Activated naive CD8-positive, alpha-beta T cell treated with anti-CD3 and anti-CD28 coated beads, Interleukin-2, amount 10 ng/mL, durations not matched to agents 7 days and 5 days (primary cell): ENCODE measurements at regions not wholly inside any gene's neighbourhood (a gene's known extent, or its start where the extent isn't known, plus 50 kb on each side); places are given as distances from the start of the nearest gene placed in this dataset.

Source experiments
- ATAC-seq: fragments of 150-1000 bp; cut with Tn5 transposase; one replicate; pipeline ENCODE4 v1.10.0; 2021; ENCODE audit warnings: low read depth, moderate library complexity
- POLR2A ChIA-PET: fragments of 350-600 bp; sonication (Branson Sonifier 250); formaldehyde crosslinking; loops from one replicate; lab custom pipeline; 2021; ENCODE audit warnings: antibody characterized with exemption; lab: Charles Lee
- DNase-seq: peaks from one replicate; pipeline ENCODE4 v3.0.0; 2021
- H3K27ac Mint-ChIP-seq: one replicate; pipeline ENCODE4 v1.8.0; 2022; ENCODE audit warnings: mild to moderate bottlenecking, mixed read lengths
- H3K27me3 Mint-ChIP-seq: one replicate; pipeline ENCODE4 v1.8.0; 2022; ENCODE audit warnings: mild to moderate bottlenecking, moderate library complexity, mixed read lengths
- H3K36me3 Mint-ChIP-seq: one replicate; pipeline ENCODE4 v1.8.0; 2021; ENCODE audit warnings: mild to moderate bottlenecking, mixed read lengths
- H3K4me1 Mint-ChIP-seq: one replicate; pipeline ENCODE4 v1.8.0; 2021; ENCODE audit warnings: mixed read lengths
- H3K4me3 Mint-ChIP-seq: one replicate; pipeline ENCODE4 v1.8.0; 2022; ENCODE audit warnings: mild to moderate bottlenecking, moderate library complexity, mixed read lengths
- H3K9me3 Mint-ChIP-seq: one replicate; pipeline ENCODE4 v1.8.0; 2021; ENCODE audit warnings: mixed read lengths

DNA sequence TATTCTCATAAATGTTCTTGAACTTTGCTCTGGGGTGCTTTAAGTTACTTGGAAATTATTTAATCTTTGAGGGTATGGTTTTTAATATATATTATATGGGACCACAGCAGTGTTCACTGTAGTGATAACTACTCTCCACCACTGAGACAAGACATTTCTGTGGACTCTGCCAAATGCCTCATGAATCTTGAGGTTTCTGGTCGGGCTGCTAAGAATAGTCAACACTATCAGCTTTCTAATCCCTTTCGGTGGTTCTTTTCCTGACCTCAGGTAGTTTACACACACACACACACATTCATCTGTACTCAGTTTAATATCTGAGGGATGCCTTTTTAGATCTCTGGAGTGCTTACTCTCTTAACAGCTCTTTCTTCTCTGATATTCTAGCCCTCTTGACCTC, 500.7 kb downstream of the MAFB start:
- ATAC-seq (no peak), DNase-seq (no peak)
- Mint-ChIP-seq H3K27ac (no peak overlapping the region), H3K36me3 (no peaks in the 10 kb centered on the region), H3K4me1 (no peaks in the 10 kb centered on the region), H3K4me3 (no peak overlapping the region), H3K9me3 (no peaks in the 10 kb centered on the region), H3K27me3 (no peaks in the 10 kb centered on the region)
- POLR2A ChIA-PET, result no interaction called here

DNA sequence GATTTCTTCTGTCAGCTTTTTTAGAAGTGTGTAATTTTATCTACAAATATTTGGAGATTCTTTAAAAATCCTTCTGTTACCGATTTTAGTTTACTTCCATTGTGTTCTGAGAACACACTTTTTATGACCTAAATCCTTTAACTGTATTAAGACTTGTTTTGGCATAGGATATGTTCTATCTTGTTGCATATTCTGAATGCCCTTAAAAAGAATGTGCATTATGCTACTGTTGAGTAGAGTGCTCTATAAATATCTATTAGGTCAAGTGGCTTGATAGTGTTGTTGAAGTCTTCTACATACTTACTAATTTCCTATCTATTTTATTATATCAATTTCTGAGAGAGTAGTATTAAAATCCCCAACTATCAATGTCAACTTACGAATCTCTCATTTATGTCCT, 502.2 kb downstream of the MAFB start:
- Mint-ChIP-seq H3K9me3 (no peaks in the 10 kb centered on the region), H3K4me1 (no peaks in the 10 kb centered on the region), H3K27ac (no peak overlapping the region), H3K36me3 (no peaks in the 10 kb centered on the region), H3K4me3 (no peak overlapping the region), H3K27me3 (no peaks in the 10 kb centered on the region)
- DNase-seq (no peak), ATAC-seq (no peak)
- POLR2A ChIA-PET, result no interaction called here

DNA sequence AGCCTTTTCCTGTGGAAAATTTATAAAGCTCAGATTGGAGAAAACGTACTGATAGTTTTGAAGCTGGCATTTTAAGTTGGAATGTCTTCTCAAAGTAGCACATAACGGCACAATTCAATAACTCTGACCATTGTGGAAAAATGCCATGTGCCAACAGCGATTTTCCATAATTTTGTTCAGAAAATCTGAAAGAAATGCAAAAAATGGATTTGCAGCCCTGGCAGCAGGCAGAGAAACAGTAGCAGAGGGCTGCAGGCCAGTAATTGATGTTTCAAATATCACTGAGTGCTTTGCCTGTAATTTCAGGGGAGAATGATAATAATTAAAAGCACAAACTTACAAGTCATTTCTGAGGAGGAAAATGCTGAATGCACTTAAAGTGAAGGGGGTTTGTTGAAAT, 507.4 kb downstream of the MAFB start:
- ATAC-seq (no peak), DNase-seq (no peak)
- no peaks in the 10 kb centered on the region for H3K9me3 Mint-ChIP-seq
- POLR2A ChIA-PET, result no interaction called here
- no peaks in the 10 kb centered on the region for H3K36me3 Mint-ChIP-seq
- H3K27ac Mint-ChIP-seq, result no peak overlapping the region
- no peak overlapping the region for H3K4me3 Mint-ChIP-seq
- no peaks in the 10 kb centered on the region for H3K27me3 Mint-ChIP-seq
- no peaks in the 10 kb centered on the region for H3K4me1 Mint-ChIP-seq

DNA sequence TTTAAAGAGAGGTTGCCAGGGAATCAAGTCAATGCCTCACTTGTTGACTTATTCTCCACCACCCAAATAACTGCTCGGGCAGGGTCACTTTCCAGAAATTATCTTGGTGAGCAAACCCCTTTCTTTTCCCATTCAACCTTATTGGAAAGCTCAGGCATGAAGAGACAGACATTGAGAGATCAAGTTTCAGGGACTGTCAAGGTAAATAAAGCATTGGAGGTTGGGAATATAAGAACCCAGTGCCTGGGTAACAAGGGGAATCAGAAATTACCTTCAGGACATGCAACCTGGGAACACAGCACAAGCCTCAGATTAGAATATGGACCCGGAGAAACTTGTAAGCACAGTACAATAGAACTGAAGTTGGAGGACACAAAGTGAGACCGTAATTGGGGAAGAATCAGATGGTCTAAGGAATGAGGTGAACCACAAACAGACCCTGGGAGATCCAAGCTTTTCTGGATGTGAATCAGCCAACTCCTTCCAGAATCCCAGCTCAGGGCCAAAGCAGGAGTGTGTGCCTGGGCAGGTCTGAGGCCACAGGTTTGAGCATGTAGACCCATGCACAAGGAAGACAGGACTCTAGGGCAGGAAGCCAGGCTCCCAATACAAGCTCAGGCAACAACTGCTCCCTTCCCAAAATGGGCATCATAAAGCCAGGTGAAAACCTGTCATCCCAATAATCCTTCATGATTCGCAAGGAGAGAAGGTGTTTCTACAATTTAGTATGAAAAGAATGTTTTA, 512.8 kb downstream of the MAFB start:
- ATAC-seq (no peak), DNase-seq (no peak)
- Mint-ChIP-seq H3K9me3 (no peaks in the 10 kb centered on the region), H3K4me1 (no peaks in the 10 kb centered on the region), H3K27me3 (no peaks in the 10 kb centered on the region), H3K4me3 (no peak overlapping the region), H3K27ac (no peak overlapping the region), H3K36me3 (no peaks in the 10 kb centered on the region)
- POLR2A ChIA-PET, result no interaction called here

DNA sequence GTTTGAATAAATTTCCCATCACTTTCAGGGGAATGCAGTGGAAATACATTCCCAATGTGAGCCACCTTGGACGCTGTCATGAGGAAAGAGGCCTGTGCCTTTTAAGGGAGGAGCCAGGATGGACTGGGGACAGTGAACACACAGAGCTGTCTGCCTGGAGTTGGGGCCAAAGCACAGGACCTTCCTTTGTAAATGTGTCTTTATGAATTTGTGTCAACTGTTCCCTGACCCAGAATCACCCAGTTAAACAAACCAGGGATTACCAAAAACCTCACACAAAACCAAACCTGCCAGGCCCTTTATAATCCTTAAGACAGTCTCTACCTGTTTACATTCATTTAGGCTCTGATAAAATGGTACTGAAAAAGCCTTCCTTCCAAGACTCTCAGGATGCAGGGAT, 513.7 kb downstream of the MAFB start:
- DNase-seq, result no peak
- Mint-ChIP-seq H3K27ac (no peak overlapping the region), H3K4me1 (no peaks in the 10 kb centered on the region), H3K9me3 (no peaks in the 10 kb centered on the region), H3K36me3 (no peaks in the 10 kb centered on the region), H3K4me3 (no peak overlapping the region), H3K27me3 (no peaks in the 10 kb centered on the region)
- ATAC-seq, result no peak
- POLR2A ChIA-PET, result no interaction called here

DNA sequence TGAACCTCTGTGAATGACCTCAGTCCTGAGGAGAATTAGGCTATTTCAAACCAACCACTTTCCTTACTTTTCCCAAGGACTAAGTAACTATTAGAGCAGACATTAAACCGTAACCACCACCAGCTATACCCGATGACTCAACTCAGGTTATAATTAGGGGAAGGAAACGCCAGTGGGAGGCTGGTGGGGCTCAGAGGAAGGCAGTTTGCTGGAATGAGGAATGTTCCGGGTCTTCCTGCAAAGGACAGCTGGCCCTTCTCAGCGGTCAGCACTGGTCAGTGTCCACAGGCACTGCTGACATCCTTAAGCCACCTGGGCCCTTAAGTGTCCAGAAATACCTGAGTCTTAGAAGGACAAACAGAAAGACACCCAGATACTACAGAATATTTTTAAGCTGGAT, 515.2 kb downstream of the MAFB start:
- H3K27ac Mint-ChIP-seq, result no peak overlapping the region
- POLR2A ChIA-PET, result no interaction called here
- no peaks in the 10 kb centered on the region for H3K9me3 Mint-ChIP-seq
- H3K36me3 Mint-ChIP-seq, result no peaks in the 10 kb centered on the region
- no peaks in the 10 kb centered on the region for H3K4me1 Mint-ChIP-seq
- DNase-seq (no peak), ATAC-seq (no peak)
- H3K4me3 Mint-ChIP-seq, result no peak overlapping the region
- no peaks in the 10 kb centered on the region for H3K27me3 Mint-ChIP-seq

DNA sequence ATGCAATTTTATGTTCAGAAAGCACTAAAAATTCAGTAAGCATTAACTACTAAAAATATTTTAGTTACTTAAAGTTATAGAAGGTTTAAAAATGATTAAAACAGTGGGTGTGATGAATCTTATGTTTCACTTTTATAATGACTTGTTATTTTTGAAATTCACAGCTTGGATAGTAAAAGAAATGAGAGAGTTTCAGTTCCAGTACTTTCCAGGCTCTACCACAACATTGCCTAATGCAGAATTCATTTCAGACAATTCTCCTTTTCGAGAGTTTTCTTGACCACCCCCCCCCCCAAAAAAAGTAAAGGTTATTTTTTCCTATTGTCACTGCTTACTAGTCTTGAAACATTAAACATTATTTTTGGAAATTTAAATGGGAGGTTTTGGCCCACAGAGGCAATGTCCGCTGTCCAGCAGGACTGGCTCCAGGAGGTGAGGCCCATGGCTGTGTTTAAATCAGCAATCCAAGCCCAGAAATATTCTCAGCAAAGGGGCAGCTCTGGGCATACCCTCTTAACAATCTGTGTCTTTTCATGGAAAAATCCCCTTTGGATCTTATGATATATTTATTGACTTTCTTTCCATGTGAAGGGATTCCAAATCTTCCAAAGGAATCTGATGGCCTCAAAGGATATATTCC, 519.9 kb downstream of the MAFB start:
- Mint-ChIP-seq H3K36me3 (no peaks in the 10 kb centered on the region), H3K9me3 (no peaks in the 10 kb centered on the region), H3K4me1 (no peaks in the 10 kb centered on the region), H3K4me3 (no peak overlapping the region), H3K27me3 (peaks cover 2% of the 10 kb centered on the region), H3K27ac (no peak overlapping the region)
- no peak for DNase-seq
- POLR2A ChIA-PET, result no interaction called here
- ATAC-seq, result no peak

DNA sequence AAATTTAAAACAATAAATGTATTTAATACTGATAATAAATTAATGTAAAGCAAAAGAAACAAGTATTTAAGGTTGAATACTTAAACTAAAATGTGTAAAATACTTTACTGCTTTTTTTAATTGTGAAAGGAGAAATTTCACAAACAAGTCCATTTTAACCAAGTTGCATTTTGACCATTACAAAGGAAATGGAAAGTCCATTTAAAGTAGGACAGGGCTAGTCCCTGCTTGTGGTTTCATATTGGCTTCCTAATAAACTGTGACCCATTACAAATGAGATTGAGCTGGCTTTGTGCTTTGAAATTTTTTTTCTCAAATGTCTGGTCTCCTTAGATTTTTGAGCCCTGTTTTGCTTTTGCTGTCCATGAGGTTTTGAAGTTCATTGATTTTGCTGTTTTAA, 527.6 kb downstream of the MAFB start:
- Mint-ChIP-seq H3K27ac (no peak overlapping the region), H3K4me3 (no peak overlapping the region), H3K36me3 (no peaks in the 10 kb centered on the region), H3K4me1 (no peaks in the 10 kb centered on the region), H3K9me3 (no peaks in the 10 kb centered on the region), H3K27me3 (no peaks in the 10 kb centered on the region)
- ATAC-seq (no peak), DNase-seq (no peak)
- POLR2A ChIA-PET, result no interaction called here

DNA sequence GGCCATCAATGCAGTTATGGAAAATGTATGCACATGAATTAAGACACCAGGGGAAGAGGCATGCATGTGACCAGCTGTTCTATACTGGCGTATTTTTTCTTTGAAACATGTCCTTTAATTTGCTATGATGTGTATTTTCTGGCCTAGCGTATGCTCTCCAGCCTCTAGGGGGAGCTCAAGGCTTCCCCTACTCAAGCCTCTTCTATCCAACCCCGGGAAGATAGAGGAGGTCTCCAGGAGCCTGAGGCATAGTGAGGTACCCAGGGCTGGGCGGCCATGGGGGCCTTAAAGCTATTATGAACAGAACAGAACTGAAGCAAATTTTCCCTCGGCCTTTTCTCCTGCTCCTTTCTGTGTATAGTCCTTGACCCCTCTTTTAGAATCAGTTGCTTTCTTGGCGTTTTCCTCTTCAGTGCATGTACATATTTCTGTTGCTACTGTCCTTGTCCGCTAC, 528.9 kb downstream of the MAFB start:
- no peak for ATAC-seq
- DNase-seq, result no peak
- POLR2A ChIA-PET, result no interaction called here
- Mint-ChIP-seq H3K36me3 (no peaks in the 10 kb centered on the region), H3K9me3 (no peaks in the 10 kb centered on the region), H3K27ac (no peak overlapping the region), H3K4me1 (no peaks in the 10 kb centered on the region), H3K4me3 (no peak overlapping the region), H3K27me3 (no peaks in the 10 kb centered on the region)

DNA sequence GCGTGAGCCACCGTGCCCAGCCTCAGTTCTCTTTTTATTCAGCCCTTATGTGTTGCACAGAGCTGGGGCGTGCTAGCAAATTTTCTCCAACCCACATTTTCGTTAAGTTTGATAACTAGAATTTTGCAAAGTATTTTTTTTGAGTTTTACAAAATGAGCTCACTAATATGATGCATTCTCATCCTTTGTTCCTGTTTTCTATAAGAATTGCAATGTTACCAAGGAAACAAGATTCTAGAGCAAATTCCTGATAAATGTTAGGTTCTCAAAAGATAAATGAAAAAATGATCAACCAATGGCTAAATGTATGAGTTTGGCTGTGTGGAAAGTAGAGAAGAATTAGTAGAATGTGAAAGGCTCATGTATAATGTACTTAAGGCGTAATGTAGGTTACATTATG, 529.8 kb downstream of the MAFB start:
- DNase-seq, result no peak
- no peaks in the 10 kb centered on the region for H3K9me3 Mint-ChIP-seq
- H3K4me3 Mint-ChIP-seq, result no peak overlapping the region
- no peak overlapping the region for H3K27ac Mint-ChIP-seq
- H3K4me1 Mint-ChIP-seq, result no peaks in the 10 kb centered on the region
- ATAC-seq, result no peak
- no peaks in the 10 kb centered on the region for H3K27me3 Mint-ChIP-seq
- H3K36me3 Mint-ChIP-seq, result no peaks in the 10 kb centered on the region
- POLR2A ChIA-PET, result no interaction called here

DNA sequence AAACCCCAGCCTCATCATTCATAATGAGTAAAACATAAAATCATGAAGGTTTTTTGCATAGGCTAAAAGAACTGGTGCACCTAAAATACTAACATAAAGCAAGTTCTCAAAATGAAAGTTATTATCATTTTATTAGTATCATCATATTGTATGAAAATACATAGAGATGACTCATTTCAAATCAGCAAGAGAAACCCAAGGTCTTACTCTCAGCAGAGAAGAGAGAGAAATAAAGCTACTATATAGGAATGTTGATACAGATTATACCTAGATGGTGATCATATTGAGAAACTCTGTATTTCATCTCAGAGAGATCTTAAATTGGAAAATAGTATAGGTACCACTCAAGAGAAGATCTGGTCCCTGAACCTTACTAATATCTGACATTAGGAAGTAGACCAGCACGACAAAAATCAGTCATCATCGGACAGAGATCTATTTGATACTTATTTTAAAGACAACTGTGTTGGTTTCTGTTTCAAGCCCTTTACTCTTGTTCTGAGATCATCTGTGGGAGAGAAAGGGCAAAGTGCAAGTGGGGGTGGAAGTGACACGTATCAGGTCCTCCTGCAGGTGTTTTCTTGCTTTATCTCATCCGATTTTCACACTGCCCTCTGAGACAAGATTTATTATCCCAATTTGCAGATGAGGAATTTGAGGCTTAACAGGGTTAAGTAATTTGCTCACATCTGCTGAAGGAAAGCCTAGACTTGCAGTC, 532.3 kb downstream of the MAFB start:
- H3K4me3 Mint-ChIP-seq, result no peak overlapping the region
- no peaks in the 10 kb centered on the region for H3K4me1 Mint-ChIP-seq
- no peaks in the 10 kb centered on the region for H3K9me3 Mint-ChIP-seq
- H3K27me3 Mint-ChIP-seq, result no peaks in the 10 kb centered on the region
- no peaks in the 10 kb centered on the region for H3K36me3 Mint-ChIP-seq
- POLR2A ChIA-PET, result no interaction called here
- no peak overlapping the region for H3K27ac Mint-ChIP-seq
- ATAC-seq (no peak), DNase-seq (no peak)

DNA sequence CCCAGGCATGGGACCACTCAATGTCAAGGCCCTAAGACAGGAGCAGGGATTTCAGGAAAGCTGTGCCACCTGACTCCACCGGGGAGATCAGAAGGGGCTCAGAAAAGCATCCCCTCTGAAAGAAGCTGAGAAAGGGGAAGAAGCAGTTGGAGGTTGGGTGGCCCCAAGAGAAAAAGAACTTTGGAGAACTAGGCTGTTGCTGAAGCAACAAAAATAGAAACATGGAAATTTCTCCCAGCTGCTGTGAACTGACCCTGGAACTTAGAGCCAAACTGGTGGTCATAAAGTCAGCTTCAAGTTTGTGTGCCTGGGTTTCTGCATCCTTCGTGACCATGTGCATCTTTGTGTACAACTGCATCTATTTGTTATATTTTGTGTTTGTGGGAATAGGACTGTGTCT, 534.5 kb downstream of the MAFB start:
- no peak overlapping the region for H3K4me3 Mint-ChIP-seq
- no peaks in the 10 kb centered on the region for H3K4me1 Mint-ChIP-seq
- ATAC-seq (no peak), DNase-seq (no peak)
- H3K9me3 Mint-ChIP-seq, result no peaks in the 10 kb centered on the region
- H3K36me3 Mint-ChIP-seq, result no peaks in the 10 kb centered on the region
- no peak overlapping the region for H3K27ac Mint-ChIP-seq
- POLR2A ChIA-PET, result no interaction called here
- H3K27me3 Mint-ChIP-seq, result no peaks in the 10 kb centered on the region

DNA sequence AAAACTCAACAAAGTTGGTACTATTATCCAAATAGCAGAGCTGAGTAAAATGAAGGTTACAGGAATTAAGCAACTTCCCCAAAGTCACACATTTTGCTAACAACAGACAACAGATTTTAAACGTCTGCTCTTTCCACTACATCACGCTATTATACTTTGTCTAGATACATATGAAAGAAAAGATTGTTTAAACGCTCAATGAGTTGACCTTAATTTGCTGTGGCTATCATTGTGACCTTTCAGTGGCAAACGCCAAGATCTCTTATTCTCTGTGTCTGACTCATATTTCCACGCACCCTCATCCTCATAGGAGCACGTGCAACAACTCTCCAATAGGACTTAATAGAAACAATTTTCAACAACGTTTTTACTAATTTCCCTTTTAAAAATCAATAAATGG, 540.1 kb downstream of the MAFB start:
- Mint-ChIP-seq H3K27ac (no peak overlapping the region), H3K9me3 (no peaks in the 10 kb centered on the region), H3K27me3 (peaks cover 3% of the 10 kb centered on the region), H3K4me3 (no peak overlapping the region), H3K36me3 (no peaks in the 10 kb centered on the region), H3K4me1 (no peaks in the 10 kb centered on the region)
- ATAC-seq, result no peak
- DNase-seq, result no peak
- POLR2A ChIA-PET, result no interaction called here

DNA sequence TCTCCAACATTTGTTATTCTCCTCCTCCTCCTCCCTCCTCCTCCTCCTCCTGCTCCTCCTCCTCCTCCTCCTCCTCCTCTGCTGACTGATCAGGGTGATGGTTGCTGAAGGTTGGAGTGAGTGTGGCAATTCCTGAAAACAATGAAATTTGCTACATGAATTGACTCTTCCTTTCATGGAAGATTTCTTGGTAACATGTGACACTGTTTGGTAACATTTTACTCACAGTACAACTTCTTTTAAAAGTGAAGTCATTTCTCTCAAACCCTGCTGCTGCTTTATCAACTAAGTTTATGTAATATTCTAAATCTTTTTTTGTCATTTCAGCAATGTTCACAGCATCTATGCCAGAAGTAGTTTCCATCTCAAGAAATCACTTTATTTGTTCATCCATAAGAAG, 543.0 kb downstream of the MAFB start:
- no peaks in the 10 kb centered on the region for H3K9me3 Mint-ChIP-seq
- ATAC-seq (no peak), DNase-seq (no peak)
- no peak overlapping the region for H3K4me3 Mint-ChIP-seq
- no peak overlapping the region for H3K27ac Mint-ChIP-seq
- H3K36me3 Mint-ChIP-seq, result no peaks in the 10 kb centered on the region
- H3K27me3 Mint-ChIP-seq, result peaks cover 3% of the 10 kb centered on the region
- POLR2A ChIA-PET, result no interaction called here
- no peaks in the 10 kb centered on the region for H3K4me1 Mint-ChIP-seq
